DOHH2 (cell line): ENCODE measurements at regions not wholly inside any gene's neighbourhood (a gene's known extent, or its start where the extent isn't known, plus 50 kb on each side); places are given as distances from the start of the nearest gene placed in this dataset.

Experiments
- H3F3A ChIP-seq: fragments of 200-600 bp; sonication (generic), shearing (Covaris generic); 2 replicates; pipeline ENCODE4 v1.6.0; 2016; ENCODE audit warnings: antibody characterized with exemption, mild to moderate bottlenecking; ENCODE audit not compliant: control insufficient read depth, insufficient read depth
- H3K27ac ChIP-seq: fragments of 200-600 bp; sonication (generic); 2 replicates; pipeline ENCODE4 v1.5.1; 2014; ENCODE audit warnings: low read depth, mild to moderate bottlenecking, low read length, moderate library complexity
- H3K27me3 ChIP-seq: fragments of 200-600 bp; sonication (generic); 2 replicates; pipeline ENCODE4 v1.6.1; 2014; ENCODE audit warnings: mild to moderate bottlenecking, low read length, mixed read lengths; ENCODE audit not compliant: control insufficient read depth
- H3K36me3 ChIP-seq: fragments of 200-600 bp; sonication (generic); 2 replicates; pipeline ENCODE4 v1.6.1; 2014; ENCODE audit warnings: mild to moderate bottlenecking, low read length, moderate library complexity, mixed read lengths; ENCODE audit not compliant: control insufficient read depth
- H3K4me1 ChIP-seq: fragments of 200-600 bp; sonication (generic); 2 replicates; pipeline ENCODE4 v1.6.1; 2014; ENCODE audit warnings: mild to moderate bottlenecking, low read length, mixed read lengths; ENCODE audit not compliant: control insufficient read depth
- H3K4me2 ChIP-seq: fragments of 200-600 bp; sonication (generic); 2 replicates; pipeline ENCODE4 v1.6.0; 2014; ENCODE audit warnings: mild to moderate bottlenecking, low read length, moderate library complexity
- H3K4me3 ChIP-seq: fragments of 200-600 bp; sonication (generic); 2 replicates; pipeline ENCODE4 v1.5.1; 2014; ENCODE audit warnings: mild to moderate bottlenecking, low read length, mixed read lengths
- H3K79me2 ChIP-seq: fragments of 200-600 bp; sonication (generic); 2 replicates; pipeline ENCODE4 v1.6.1; 2014; ENCODE audit warnings: mild to moderate bottlenecking, low read length, mixed read lengths; ENCODE audit not compliant: control insufficient read depth
- H3K9me2 ChIP-seq: fragments of 200-600 bp; sonication (generic); replicated peaks from 2 replicates; pipeline ENCODE4 v1.6.1; 2014; ENCODE audit warnings: mild to moderate bottlenecking, low read length, mixed read lengths; ENCODE audit not compliant: control insufficient read depth
- H3K9me3 ChIP-seq: fragments of 200-600 bp; sonication (generic); 2 replicates; pipeline ENCODE4 v1.6.1; 2014; ENCODE audit warnings: antibody characterized with exemption, low read length, mixed read lengths; ENCODE audit not compliant: control insufficient read depth, insufficient read depth
- H4K20me1 ChIP-seq: fragments of 200-600 bp; sonication (generic); 2 replicates; pipeline ENCODE4 v1.6.0; 2014; ENCODE audit warnings: low read depth, mild to moderate bottlenecking, antibody characterized with exemption, low read length, moderate library complexity; ENCODE audit not compliant: control insufficient read depth, insufficient read depth
- CTCF ChIP-seq: fragments of 200-600 bp; sonication (generic); IDR thresholded peaks from one replicate; pipeline ENCODE4 v1.5.1; 2014; ENCODE audit warnings: antibody characterized with exemption, mild to moderate bottlenecking, low read depth, low read length; ENCODE audit not compliant: poor library complexity, severe bottlenecking
- EZH2phosphoT487 ChIP-seq: fragments of 200-600 bp; sonication (generic); IDR thresholded peaks from 2 replicates; pipeline ENCODE4 v1.6.1; 2017; ENCODE audit warnings: borderline replicate concordance, mild to moderate bottlenecking, antibody characterized with exemption, low read length, moderate library complexity, mixed read lengths

DNA sequence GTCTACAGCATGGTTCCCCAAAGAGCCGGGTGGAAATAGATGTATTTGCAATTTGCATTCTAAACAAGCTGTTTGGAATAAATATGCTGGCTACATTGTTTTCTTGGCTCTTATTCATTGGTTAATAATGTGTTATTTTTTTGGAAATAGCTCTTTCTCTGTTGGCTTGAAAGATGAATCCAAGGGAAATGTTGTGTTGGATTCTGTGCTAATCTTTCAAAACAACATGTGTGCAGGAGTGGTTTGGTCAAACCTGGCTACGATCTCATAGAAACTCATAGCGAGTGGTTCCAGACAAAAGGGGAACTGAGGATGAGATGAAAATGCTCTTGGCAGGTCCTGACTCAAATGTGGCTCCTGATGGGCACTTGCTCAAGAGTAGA lies 63.7 kb upstream of the CXCL14 start:
- Histone ChIP-seq H3K4me2 (no peak overlapping the region), H3K4me1 (no peaks in the 10 kb centered on the region), H3K27ac (no peak overlapping the region), H3K9me2 (no peaks in the 10 kb centered on the region), H4K20me1 (no peaks in the 10 kb centered on the region), H3K36me3 (no peaks in the 10 kb centered on the region), H3K27me3 (peaks cover 17% of the 10 kb centered on the region), H3K4me3 (no peak overlapping the region), H3K79me2 (no peaks in the 10 kb centered on the region), H3K9me3 (no peaks in the 10 kb centered on the region), H3F3A (no peaks in the 10 kb centered on the region)
- TF ChIP-seq CTCF: no peak
- no peak for TF ChIP-seq EZH2phosphoT487

DNA sequence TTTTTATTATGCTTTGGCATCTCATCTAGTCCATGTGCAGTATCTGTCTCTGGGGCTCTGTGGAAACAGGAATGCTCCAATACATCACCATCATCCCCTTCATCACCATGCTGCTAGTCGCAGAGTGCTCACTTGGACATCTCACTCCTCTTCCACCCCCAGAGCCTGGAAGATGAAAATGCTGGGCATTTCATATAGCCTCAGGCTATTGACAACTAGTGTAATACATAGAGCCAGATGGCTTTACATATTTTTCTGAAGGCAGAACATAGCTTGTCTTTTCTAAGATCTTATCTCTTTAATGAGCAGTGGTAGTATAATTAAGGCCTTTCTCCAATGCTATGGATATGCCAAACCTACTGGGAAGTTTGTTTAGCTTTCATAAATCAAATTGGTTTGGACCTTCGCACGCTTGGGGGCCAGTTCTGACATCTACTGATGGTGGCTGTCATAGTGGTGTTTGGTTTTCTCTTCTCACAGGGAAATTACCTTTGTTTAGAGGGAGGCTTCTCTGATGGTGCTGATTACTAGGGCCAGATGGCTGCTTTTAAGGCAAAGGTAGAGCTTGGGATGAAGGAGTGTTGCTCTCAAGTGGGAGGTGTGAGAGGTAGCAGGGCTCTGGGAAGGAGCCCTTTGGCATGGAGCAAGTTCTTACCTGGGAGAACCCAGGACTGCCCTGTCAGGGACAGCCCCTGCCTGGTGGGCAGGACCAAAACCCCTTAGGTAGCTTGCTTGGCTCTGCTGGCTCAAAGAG lies 63.1 kb upstream of the CXCL14 start:
- H3K36me3 ChIP-seq: no peaks in the 10 kb centered on the region

GRCh38 chr5:135641319-135641718 lies 62.5 kb upstream of the CXCL14 start:
- H3K9me2 ChIP-seq: no peaks in the 10 kb centered on the region
- H3K4me1 ChIP-seq: no peaks in the 10 kb centered on the region
- H3K36me3 ChIP-seq: no peaks in the 10 kb centered on the region
- no peaks in the 10 kb centered on the region for H4K20me1 ChIP-seq
- peaks cover 21% of the 10 kb centered on the region for H3K27me3 ChIP-seq
- no peak for TF ChIP-seq CTCF
- no peak for TF ChIP-seq EZH2phosphoT487
- no peak overlapping the region for H3K4me2 ChIP-seq
- no peak overlapping the region for H3K27ac ChIP-seq
- H3F3A ChIP-seq: no peaks in the 10 kb centered on the region
- H3K79me2 ChIP-seq: no peaks in the 10 kb centered on the region
- H3K9me3 ChIP-seq: no peaks in the 10 kb centered on the region
- H3K4me3 ChIP-seq: no peak overlapping the region

More for the DNA sequence above, 63.1 kb upstream of the CXCL14 start:
- Histone ChIP-seq H3K79me2 (no peaks in the 10 kb centered on the region), H3K9me2 (no peaks in the 10 kb centered on the region), H3K4me2 (no peak overlapping the region), H3K9me3 (no peaks in the 10 kb centered on the region), H3K4me3 (no peak overlapping the region), H3K4me1 (no peaks in the 10 kb centered on the region), H3K27me3 (peaks cover 20% of the 10 kb centered on the region), H3F3A (no peaks in the 10 kb centered on the region), H4K20me1 (no peaks in the 10 kb centered on the region), H3K27ac (no peak overlapping the region)
- TF ChIP-seq CTCF (no peak), EZH2phosphoT487 (no peak)
